Erythroblast (primary cell): ENCODE measurements at regions not wholly inside any gene's neighbourhood (a gene's known extent, or its start where the extent isn't known, plus 50 kb on each side); places are given as distances from the start of the nearest gene placed in this dataset.

Experiments
- DNase-seq, 2 experiments: peaks; one replicate each; lab custom pipeline; 2025; lab: John Stamatoyannopoulos, UW
- GATA1 ChIP-seq: IDR thresholded peaks from 2 replicates; pipeline ENCODE4 v1.6.1; 2011; ENCODE audit warnings: low read depth, mild to moderate bottlenecking, control low read depth, low read length, moderate library complexity
- POLR2A ChIP-seq: IDR thresholded peaks from 2 replicates; pipeline ENCODE4 v1.6.1; 2011; ENCODE audit warnings: mild to moderate bottlenecking, low read length

- no peak for TF ChIP-seq GATA1
- no peak for DNase-seq
Observed at GRCh38 chr9:81506941-81507864, 182.1 kb downstream of the TLE1 start.

GRCh38 chr9:81499594-81499993, 189.8 kb downstream of the TLE1 start:
- DNase-seq: no peak
- TF ChIP-seq POLR2A: no peak
- TF ChIP-seq GATA1: no peak

DNA sequence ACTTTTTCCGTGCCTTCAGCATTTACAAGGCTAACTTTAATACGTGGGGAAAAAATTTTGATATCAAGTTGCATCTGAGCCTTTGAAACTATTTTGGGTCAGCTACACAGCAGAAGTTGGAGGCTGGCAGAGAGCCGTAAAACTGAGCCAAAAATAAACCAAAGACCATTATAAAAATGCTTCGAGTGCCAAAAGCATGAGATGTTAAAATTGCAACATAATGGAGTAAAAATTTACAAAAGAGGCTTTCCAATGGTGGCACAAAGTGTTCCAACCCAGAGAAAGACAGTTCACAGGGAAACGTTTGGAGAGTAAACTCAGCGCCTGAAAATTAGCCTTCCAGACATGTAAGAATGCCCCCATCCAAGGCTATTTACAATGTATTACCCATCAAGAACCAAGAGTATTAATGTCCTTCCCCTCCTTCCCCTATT, 190.3 kb downstream of the TLE1 start:
- no peak for DNase-seq
- TF ChIP-seq POLR2A: no peak
- no peak for TF ChIP-seq GATA1

DNA sequence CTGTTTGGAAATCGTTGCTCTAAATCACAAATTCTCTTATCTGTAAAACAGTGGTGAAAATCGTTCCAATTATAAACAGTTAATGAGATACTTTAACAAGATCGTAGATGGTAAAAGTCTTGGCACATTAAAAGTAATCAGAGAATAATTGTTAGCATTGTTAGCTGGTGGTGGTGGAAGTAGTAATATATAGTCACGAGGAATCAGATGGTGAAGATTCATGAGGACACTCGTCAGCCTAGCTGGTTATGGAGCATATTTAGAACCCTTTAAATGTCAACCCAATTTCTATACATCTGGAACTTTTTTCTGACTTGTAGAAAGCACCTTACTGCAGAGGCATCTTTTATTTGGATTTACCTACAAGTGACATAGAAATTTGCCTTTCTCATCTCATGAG, 190.8 kb downstream of the TLE1 start:
- no peak for DNase-seq
- TF ChIP-seq GATA1 (no peak), POLR2A (no peak)

GRCh38 chr9:81497091-81497490, 192.3 kb downstream of the TLE1 start:
- TF ChIP-seq GATA1 (no peak), POLR2A (no peak)
- no peak for DNase-seq

DNA sequence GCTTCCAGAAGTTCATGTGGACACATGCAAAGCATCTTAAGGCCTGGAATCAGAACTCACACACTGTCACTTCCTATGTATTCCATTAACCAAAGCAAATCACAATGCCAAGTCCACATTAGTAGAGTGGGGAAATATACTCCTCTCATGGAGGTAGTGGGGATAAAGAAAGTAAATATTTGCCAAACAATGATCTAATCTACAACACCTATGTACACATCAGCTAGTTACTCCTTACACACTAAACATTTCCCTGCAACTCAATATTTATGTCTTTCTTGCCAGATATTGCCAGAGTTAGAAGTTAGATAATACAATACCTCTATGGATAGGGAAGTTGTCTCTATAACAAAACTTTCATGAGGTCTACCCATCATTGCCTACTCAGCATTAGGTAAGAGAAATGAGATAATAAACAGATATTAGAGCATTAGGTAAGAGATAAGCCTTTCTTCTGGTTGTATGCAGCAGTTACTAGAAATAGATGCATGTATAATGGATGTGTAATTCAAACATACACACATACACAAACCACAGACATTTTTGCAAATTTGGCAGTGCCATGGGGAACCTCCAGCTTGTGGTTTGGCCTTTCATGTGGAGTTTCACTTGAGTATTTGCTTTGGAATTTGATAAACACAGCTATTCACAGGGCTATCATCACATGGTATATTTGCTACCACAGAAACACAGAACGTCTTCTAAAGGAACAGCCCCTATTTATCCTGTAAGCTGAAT, 196.5 kb downstream of the TLE1 start:
- TF ChIP-seq POLR2A (no peak), GATA1 (no peak)
- DNase-seq: no peak

GRCh38 chr9:81490605-81491331, 198.6 kb downstream of the TLE1 start:
- DNase-seq: no peak

GRCh38 chr9:81489046-81489445, 200.3 kb downstream of the TLE1 start:
- TF ChIP-seq POLR2A (no peak), GATA1 (no peak)

More at GRCh38 chr9:81490605-81491331, 198.6 kb downstream of the TLE1 start:
- TF ChIP-seq POLR2A (no peak), GATA1 (no peak)

GRCh38 chr9:81480828-81481604, 208.3 kb downstream of the TLE1 start:
- no peak for TF ChIP-seq POLR2A
- no peak for TF ChIP-seq GATA1
- DNase-seq: no peak

More at GRCh38 chr9:81489046-81489445, 200.3 kb downstream of the TLE1 start:
- no peak for DNase-seq

- no peak for TF ChIP-seq GATA1
- TF ChIP-seq POLR2A: no peak
- no peak for DNase-seq
Observed at GRCh38 chr9:81479573-81479972, 209.8 kb downstream of the TLE1 start.

DNA sequence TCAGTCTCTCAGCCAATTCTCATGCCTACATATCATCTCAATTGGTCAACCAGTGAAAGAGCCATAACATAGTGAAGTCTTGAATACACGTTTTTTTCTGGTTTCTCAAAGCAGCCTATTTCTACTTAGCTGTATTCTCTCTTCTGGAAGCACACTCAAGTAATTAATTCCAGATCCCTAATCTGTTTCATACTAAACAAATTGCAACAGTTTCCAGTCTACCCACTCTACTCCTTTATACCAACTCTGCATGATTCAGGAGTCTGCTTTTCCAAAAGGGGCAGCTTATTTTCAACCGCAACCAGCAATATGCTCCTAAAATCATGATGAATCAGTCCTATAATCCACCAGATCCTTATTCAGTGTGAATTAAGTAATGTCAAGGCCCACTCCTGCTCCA, 211.7 kb downstream of the TLE1 start:
- no peak for DNase-seq
- TF ChIP-seq GATA1: no peak
- TF ChIP-seq POLR2A: no peak

DNA sequence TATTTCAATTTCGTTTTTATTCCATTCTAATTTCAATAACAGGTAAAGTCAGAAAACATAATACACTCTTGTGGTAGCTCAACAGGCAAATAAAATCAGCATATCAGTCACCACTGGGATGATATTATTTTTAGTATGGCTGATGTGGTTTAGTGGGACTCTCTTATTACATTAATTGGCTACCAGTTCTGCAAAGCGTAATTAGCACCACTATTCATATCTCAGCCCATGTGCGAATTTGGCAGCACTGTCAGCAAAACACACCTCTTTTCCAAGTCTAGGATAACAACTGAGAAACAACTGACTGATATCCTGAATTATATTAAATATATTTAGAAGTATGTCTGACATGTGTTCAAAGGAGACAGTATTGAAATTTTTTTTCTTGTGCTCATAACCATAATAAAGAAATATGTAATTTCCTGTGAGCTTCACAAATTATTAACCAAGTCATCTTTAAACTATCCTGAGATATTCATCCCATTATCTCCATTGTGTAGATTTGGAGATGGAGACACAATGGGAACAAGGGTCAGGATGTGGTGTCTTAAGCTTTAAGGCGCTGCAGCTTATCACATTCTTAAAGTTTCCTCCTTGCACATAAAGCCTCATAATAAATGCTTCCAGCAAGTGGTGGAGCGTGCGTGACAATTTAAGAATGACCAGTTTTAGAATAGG, 212.4 kb downstream of the TLE1 start:
- TF ChIP-seq POLR2A (no peak), GATA1 (no peak)
- no peak for DNase-seq
